LNCAP (cell line): ENCODE measurements at regions not wholly inside any gene's neighbourhood (a gene's known extent, or its start where the extent isn't known, plus 50 kb on each side); places are given as distances from the start of the nearest gene placed in this dataset.

ENCODE experiments used
- TF ChIP-seq, protein P1 (sequence below): fragments of 450-650 bp; IDR thresholded peaks from 2 replicates; pipeline ENCODE4 v1.5.1; 2017; ENCODE audit warnings: mild to moderate bottlenecking

DNA sequence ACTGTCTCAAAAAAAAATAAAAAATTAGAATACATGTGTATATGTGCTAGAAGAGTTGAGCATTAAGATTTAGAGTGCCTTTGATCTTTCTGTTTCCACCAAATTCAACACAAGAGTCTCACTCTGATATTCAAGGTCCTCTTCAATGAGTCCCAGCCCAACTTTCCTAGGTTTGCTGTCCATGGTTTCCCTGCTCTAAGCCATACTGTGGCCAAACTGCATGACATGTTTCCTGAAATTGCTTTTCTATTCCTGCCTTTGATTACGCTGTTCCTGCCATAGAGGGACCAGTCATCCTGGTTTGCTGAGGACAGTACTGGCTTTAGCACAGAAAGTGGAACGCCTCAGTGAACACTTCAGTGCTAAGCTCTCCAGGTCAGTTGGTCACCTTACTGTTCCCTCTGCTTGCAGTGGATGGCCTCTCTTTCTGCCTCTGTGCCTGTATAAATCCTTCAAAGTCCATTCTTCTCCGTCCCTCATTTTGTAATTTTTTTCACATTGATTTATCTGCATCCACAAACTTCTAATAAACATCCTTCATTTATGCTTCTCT, 305.9 kb upstream of the PROX1 start:
- TF ChIP-seq, protein P1, sequence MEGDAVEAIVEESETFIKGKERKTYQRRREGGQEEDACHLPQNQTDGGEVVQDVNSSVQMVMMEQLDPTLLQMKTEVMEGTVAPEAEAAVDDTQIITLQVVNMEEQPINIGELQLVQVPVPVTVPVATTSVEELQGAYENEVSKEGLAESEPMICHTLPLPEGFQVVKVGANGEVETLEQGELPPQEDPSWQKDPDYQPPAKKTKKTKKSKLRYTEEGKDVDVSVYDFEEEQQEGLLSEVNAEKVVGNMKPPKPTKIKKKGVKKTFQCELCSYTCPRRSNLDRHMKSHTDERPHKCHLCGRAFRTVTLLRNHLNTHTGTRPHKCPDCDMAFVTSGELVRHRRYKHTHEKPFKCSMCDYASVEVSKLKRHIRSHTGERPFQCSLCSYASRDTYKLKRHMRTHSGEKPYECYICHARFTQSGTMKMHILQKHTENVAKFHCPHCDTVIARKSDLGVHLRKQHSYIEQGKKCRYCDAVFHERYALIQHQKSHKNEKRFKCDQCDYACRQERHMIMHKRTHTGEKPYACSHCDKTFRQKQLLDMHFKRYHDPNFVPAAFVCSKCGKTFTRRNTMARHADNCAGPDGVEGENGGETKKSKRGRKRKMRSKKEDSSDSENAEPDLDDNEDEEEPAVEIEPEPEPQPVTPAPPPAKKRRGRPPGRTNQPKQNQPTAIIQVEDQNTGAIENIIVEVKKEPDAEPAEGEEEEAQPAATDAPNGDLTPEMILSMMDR = no peak

DNA sequence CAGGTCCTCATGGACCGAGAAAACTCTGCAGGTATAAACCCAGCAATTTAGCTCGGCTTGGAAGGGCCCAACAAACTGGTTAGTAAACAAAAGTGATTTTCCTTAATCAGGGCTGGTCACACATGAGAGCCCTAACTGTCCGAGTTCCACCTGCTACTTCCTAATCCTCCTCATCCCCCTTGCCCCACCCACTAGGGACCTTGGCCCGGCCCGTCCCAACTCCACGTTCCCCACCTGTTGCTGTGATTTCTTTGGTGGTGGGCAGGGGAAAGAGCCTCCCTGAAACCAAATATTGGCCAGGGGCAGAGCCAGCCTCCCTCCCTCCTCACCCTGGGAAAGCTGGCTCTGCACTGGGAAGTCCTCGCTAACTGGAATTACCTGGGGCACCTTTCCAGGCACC, 304.2 kb upstream of the PROX1 start:
- TF ChIP-seq, protein P1 = no peak

DNA sequence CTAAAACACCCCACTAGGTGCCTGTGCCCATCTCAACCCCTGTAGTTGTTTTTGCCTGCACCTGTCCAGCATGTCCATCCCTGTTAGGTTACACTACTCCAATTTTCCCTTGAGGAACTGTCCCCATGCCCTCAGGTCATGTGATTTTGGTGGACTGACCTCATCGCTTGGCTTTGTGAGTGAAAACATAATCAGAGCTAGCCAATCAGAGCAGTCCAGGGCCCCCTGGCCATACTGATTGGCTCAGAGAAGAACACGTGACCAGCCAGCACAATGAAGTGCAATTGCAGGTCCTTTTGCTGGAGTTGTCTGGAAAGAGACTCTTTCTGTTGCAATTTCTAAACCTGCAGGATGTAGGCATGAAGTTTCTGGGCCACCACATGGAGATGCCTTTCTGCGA, 303.3 kb upstream of the PROX1 start:
- TF ChIP-seq, protein P1 = no peak

DNA sequence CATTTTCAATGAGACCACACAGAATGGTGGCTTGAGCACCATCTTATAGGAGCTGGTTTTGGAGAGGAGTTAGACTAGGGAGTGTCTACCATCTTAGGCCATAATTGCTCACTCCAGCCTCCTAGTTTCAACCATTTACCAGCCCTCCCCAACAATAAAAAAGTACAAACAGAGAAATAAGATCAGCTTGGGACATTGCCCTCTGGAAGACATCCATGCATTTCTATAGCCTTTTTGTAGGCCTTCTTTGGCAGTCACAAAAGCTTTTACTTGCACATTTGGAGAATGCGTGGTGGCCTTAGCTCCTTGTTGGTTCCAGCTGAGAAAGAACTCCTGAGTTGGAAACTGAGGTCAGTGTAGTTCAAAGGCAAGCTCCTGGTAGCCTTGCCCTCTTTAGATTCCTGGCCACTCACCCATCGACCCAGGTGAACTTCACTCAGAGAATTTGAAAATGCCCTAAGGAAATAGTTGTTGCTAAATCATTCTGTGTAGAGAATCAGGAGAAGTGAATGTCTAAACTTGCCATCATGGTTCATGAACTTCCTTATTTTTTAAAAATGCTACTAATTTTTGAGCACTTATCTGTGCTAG, 301.7 kb upstream of the PROX1 start:
- TF ChIP-seq, protein P1 = no peak

DNA sequence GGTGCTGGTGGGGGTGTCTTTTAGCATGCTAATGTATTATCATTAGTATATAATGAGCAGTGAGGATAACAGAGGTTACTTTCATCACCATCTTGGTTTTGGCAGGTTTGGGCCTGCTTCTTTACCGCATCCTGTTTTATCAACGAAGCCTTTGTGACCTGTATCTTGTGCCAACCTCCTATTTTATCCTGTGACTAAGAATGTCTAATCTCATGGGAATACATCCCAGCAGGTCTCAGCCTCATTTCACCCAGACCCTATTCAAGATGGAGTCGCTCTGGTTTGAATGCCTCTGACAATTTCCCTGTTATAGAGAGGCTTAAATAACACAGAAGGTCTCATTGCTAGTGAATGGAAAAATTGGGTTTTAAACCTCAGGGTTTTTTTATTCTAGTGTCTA, 300.8 kb upstream of the PROX1 start:
- TF ChIP-seq, protein P1 = no peak

DNA sequence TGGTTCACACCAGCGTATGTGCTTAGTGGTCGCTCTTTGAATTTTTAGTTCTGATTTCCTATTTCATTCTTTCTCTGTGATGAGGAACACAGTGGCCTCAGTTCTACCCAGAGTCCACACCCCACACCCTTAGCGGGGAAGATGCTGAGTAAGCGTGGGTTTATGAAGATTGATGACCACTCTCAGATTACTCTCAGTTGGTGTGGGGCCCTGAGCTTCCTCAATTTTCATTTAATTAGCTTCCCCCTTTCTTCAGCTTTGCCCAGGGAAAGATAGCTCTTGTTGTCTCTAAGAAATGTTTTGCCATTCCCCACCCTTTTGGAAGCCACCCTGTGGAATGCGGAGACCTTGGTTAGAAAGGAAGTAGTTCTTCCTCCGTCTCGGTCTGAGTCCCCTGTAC, 299.9 kb upstream of the PROX1 start:
- TF ChIP-seq, protein P1 = no peak

DNA sequence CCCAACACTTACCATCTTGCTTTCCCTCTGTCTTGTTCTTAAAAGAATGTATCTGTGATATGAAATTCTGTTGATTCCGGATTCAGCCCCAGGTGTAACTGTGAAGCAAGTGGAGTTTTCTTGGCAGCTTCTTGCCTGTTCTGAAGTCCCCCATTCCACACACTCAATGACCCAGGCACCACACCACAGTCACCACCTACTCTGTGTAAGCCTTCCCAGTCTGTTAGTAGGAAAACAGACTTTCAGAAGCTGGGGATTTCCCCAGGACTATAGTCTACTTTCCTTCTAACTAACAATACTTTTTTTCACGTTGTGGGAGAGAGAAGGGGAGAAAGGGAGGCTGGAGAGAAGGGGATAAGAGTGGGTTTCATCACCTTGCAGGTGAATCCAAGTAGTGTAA, 299.1 kb upstream of the PROX1 start:
- TF ChIP-seq, protein P1 = no peak

DNA sequence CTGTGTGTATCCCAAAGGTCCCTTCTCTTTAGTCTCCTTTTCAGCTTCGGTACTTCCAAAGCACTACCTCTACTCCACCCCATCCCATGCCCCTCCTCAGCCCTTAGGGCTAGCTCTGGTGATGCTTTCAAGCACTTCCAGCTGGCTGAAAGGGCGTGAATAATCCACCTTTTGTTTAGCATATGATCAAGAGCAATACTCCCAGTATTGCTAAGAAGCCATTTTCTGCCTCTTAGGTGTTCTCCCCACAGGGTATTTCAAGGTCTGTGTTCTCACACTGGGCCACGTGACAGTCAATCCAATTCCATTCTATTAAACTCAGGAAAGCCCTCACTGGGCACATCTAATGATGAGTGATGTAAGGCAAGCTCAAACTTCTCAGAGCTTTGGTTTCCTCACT, 298.5 kb upstream of the PROX1 start:
- TF ChIP-seq, protein P1 = no peak
